ENCODE measurements at regions not wholly inside any gene's neighbourhood (a gene's known extent, or its start where the extent isn't known, plus 50 kb on each side); places are given as distances from the start of the nearest gene placed in this dataset.
"Not testable (repeated sequence)": the region's sequence is repeated elsewhere in the genome, so short reads cannot be mapped to it uniquely, and the experiment has no call there.

- Mint-ChIP-seq H3K4me1 (ENCODE audit: low read depth in 2 of 2) (no peaks in the 10 kb centered on the region), H3K9me3 (peaks cover 3 to 9% of the 10 kb centered on the region in 2 donors), H3K27me3 (peaks cover 26 to 27% of the 10 kb centered on the region in 2 donors), H3K4me3 (no peak overlapping the region), H3K36me3 (ENCODE audit: insufficient read depth) (no peaks in the 10 kb centered on the region), H3K27ac (no peak overlapping the region)
- no peak for ATAC-seq (replicated peaks)
- DNase-seq: no peak
These were observed 202.8 kb upstream of the WSB1 start for GRCh38 chr17:27091043-27091497.

GRCh38 chr17:27094179-27094578 is 199.7 kb upstream of the WSB1 start:
- H3K4me1 Mint-ChIP-seq (ENCODE audit: low read depth in 2 of 2); DNase-seq; H3K27ac Mint-ChIP-seq; H3K9me3 Mint-ChIP-seq; H3K4me3 Mint-ChIP-seq; H3K36me3 Mint-ChIP-seq (ENCODE audit: insufficient read depth); ATAC-seq (replicated peaks): not testable (repeated sequence)
- peaks cover 17 to 30% of the 10 kb centered on the region in 2 donors for H3K27me3 Mint-ChIP-seq

- not testable (repeated sequence) for H3K36me3 Mint-ChIP-seq (ENCODE audit: insufficient read depth); DNase-seq; H3K27ac Mint-ChIP-seq; H3K9me3 Mint-ChIP-seq; ATAC-seq (replicated peaks); H3K4me3 Mint-ChIP-seq; H3K4me1 Mint-ChIP-seq (ENCODE audit: low read depth in 2 of 2)
- H3K27me3 Mint-ChIP-seq: peaks cover 9 to 24% of the 10 kb centered on the region in 2 donors
These were observed 198.1 kb upstream of the WSB1 start for GRCh38 chr17:27095821-27096220.

GRCh38 chr17:27099266-27099665 is 194.6 kb upstream of the WSB1 start:
- H3K9me3 Mint-ChIP-seq; DNase-seq; H3K36me3 Mint-ChIP-seq (ENCODE audit: insufficient read depth); ATAC-seq (replicated peaks); H3K27ac Mint-ChIP-seq; H3K4me3 Mint-ChIP-seq; H3K27me3 Mint-ChIP-seq; H3K4me1 Mint-ChIP-seq (ENCODE audit: low read depth in 2 of 2): not testable (repeated sequence)

- not testable (repeated sequence) for H3K4me1 Mint-ChIP-seq (ENCODE audit: low read depth in 2 of 2); H3K36me3 Mint-ChIP-seq (ENCODE audit: insufficient read depth)
- peaks cover 12 to 18% of the 10 kb centered on the region in 2 donors for H3K27me3 Mint-ChIP-seq
These were observed 189.2 kb upstream of the WSB1 start for GRCh38 chr17:27104605-27105221.

GRCh38 chr17:27105636-27106035 is 188.3 kb upstream of the WSB1 start:
- Mint-ChIP-seq H3K36me3 (ENCODE audit: insufficient read depth) (no peaks in the 10 kb centered on the region), H3K4me3 (no peak overlapping the region), H3K27ac (no peak overlapping the region), H3K27me3 (peaks cover 14 to 22% of the 10 kb centered on the region in 2 donors), H3K9me3 (no peaks in the 10 kb centered on the region), H3K4me1 (ENCODE audit: low read depth in 2 of 2) (no peaks in the 10 kb centered on the region)
- no peak for DNase-seq
- ATAC-seq (replicated peaks): no peak

More at GRCh38 chr17:27104605-27105221, 189.2 kb upstream of the WSB1 start:
- not testable (repeated sequence) for H3K9me3 Mint-ChIP-seq; ATAC-seq (replicated peaks); DNase-seq; H3K27ac Mint-ChIP-seq; H3K4me3 Mint-ChIP-seq

GRCh38 chr17:27106347-27106981 is 187.4 kb upstream of the WSB1 start:
- peaks cover 16 to 25% of the 10 kb centered on the region in 2 donors for H3K27me3 Mint-ChIP-seq
- H3K9me3 Mint-ChIP-seq: no peaks in the 10 kb centered on the region
- no peaks in the 10 kb centered on the region for H3K36me3 Mint-ChIP-seq (ENCODE audit: insufficient read depth)
- no peak overlapping the region for H3K4me3 Mint-ChIP-seq
- no peak for DNase-seq
- no peak for ATAC-seq (replicated peaks)
- no peaks in the 10 kb centered on the region for H3K4me1 Mint-ChIP-seq (ENCODE audit: low read depth in 2 of 2)
- no peak overlapping the region for H3K27ac Mint-ChIP-seq

- H3K27ac Mint-ChIP-seq: no peak overlapping the region
- peaks cover 20 to 30% of the 10 kb centered on the region in 2 donors for H3K27me3 Mint-ChIP-seq
- DNase-seq: no peak
- no peaks in the 10 kb centered on the region for H3K4me1 Mint-ChIP-seq (ENCODE audit: low read depth in 2 of 2)
- no peaks in the 10 kb centered on the region for H3K9me3 Mint-ChIP-seq
- no peak for ATAC-seq (replicated peaks)
- no peaks in the 10 kb centered on the region for H3K36me3 Mint-ChIP-seq (ENCODE audit: insufficient read depth)
- H3K4me3 Mint-ChIP-seq: no peak overlapping the region
These were observed 186.9 kb upstream of the WSB1 start for GRCh38 chr17:27106982-27107360.

GRCh38 chr17:27107386-27108328 is 186.3 kb upstream of the WSB1 start:
- not testable (repeated sequence) for DNase-seq; H3K4me1 Mint-ChIP-seq (ENCODE audit: low read depth in 2 of 2); H3K4me3 Mint-ChIP-seq; H3K36me3 Mint-ChIP-seq (ENCODE audit: insufficient read depth); H3K9me3 Mint-ChIP-seq; H3K27ac Mint-ChIP-seq; ATAC-seq (replicated peaks)
- H3K27me3 Mint-ChIP-seq: peaks cover 22 to 31% of the 10 kb centered on the region in 2 donors

- Mint-ChIP-seq H3K4me3 (no peak overlapping the region), H3K36me3 (ENCODE audit: insufficient read depth) (no peaks in the 10 kb centered on the region)
- DNase-seq: no peak
These were observed 184.6 kb upstream of the WSB1 start for GRCh38 chr17:27109346-27109745.

GRCh38 chr17:27153005-27153404 is 140.9 kb upstream of the WSB1 start:
- ATAC-seq (replicated peaks) (no peak), DNase-seq (no peak)
- H3K36me3 Mint-ChIP-seq (ENCODE audit: insufficient read depth): no peaks in the 10 kb centered on the region
- H3K4me1 Mint-ChIP-seq (ENCODE audit: low read depth in 2 of 2): no peaks in the 10 kb centered on the region
- peaks cover 0 to 10% of the 10 kb centered on the region in 2 donors for H3K27me3 Mint-ChIP-seq
- H3K27ac Mint-ChIP-seq: no peak overlapping the region
- no peaks in the 10 kb centered on the region for H3K9me3 Mint-ChIP-seq
- H3K4me3 Mint-ChIP-seq: no peak overlapping the region

More at GRCh38 chr17:27109346-27109745, 184.6 kb upstream of the WSB1 start:
- Mint-ChIP-seq H3K27me3 (peaks cover 32 to 39% of the 10 kb centered on the region in 2 donors), H3K27ac (no peak overlapping the region), H3K9me3 (no peaks in the 10 kb centered on the region), H3K4me1 (ENCODE audit: low read depth in 2 of 2) (no peaks in the 10 kb centered on the region)
- no peak for ATAC-seq (replicated peaks)

GRCh38 chr17:27155866-27156265 is 138.0 kb upstream of the WSB1 start:
- Mint-ChIP-seq H3K27ac (no peak overlapping the region), H3K9me3 (no peaks in the 10 kb centered on the region), H3K27me3 (peaks cover 0 to 10% of the 10 kb centered on the region in 2 donors), H3K36me3 (ENCODE audit: insufficient read depth) (no peaks in the 10 kb centered on the region), H3K4me1 (ENCODE audit: low read depth in 2 of 2) (no peaks in the 10 kb centered on the region), H3K4me3 (no peak overlapping the region)
- no peak for ATAC-seq (replicated peaks)
- no peak for DNase-seq

GRCh38 chr17:27157297-27157696 is 136.6 kb upstream of the WSB1 start:
- H3K4me1 Mint-ChIP-seq (ENCODE audit: low read depth in 2 of 2): no peaks in the 10 kb centered on the region
- DNase-seq: no peak
- ATAC-seq (replicated peaks): no peak
- no peaks in the 10 kb centered on the region for H3K36me3 Mint-ChIP-seq (ENCODE audit: insufficient read depth)
- no peaks in the 10 kb centered on the region for H3K9me3 Mint-ChIP-seq
- H3K27me3 Mint-ChIP-seq: peaks cover 0 to 10% of the 10 kb centered on the region in 2 donors
- no peak overlapping the region for H3K4me3 Mint-ChIP-seq
- no peak overlapping the region for H3K27ac Mint-ChIP-seq
